ENCODE measurements at regions not wholly inside any gene's neighbourhood (a gene's known extent, or its start where the extent isn't known, plus 50 kb on each side); places are given as distances from the start of the nearest gene placed in this dataset.

- TF ChIP-seq CTCF (IDR thresholded peaks at IDR 0.05) = no peak
- TF ChIP-seq EZH2 (IDR thresholded peaks at IDR 0.05; ENCODE audit: borderline replicate concordance, insufficient read depth, low read depth, low read length, poor library complexity, severe bottlenecking) = no peak
Measured at GRCh38 chr15:36347272-36347858, 232.1 kb upstream of the CDIN1 start.
